NOMO-1 (cell line): ENCODE measurements at regions not wholly inside any gene's neighbourhood (a gene's known extent, or its start where the extent isn't known, plus 50 kb on each side); places are given as distances from the start of the nearest gene placed in this dataset.

ENCODE experiments used
- DNase-seq, 2 experiments: peaks; one replicate each; lab custom pipeline; 2025; ENCODE audit not compliant: unreplicated experiment in 2 of 2; lab: John Stamatoyannopoulos, UW

DNA sequence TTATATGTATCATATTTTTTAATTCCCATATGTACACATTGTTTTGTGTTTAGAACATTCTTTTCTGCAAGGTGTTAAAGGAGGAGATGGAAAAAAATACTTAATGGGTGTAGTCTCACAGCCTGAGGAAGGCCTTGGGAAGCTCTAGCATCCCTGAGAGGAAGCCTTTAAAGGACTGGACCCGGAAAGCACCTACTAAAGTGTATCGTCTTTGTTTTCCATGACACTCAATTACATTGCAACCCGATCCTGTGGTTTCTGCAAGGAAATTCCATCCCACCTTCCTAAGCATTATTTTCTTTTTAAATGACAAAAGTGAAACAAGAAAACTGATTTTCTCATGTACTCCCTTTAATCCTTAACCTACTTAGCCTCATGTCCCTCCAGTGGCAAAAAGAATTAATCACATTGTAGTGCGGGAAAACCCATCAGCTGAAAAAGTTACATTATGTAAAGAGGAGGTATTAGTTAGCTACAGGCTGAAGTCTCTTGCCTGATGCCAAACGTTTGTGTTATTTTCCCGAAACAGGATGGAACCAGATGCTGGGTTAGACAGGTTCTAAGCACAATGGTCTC is 147.8 kb upstream of the CPSF6 start:
- DNase-seq: no peak

DNA sequence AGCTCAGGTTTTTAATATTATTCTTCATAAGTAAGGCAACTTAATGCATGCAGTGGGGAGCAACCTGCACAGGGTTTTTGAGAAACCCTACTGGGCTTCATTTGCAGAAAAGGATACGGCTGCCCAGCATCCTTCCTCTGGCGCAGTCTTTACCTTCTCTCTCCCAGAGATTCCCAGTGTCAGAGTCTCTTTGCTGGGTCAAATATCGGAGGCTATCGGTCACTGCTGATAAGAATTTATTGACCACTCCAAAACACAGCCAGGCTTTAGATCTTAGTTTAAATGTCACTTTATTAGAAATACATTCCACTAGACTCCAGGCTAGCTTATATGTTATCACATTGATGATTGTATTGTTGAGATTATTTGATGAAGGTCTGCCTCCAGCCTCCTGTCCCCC is 147.2 kb upstream of the CPSF6 start:
- DNase-seq: no peak

DNA sequence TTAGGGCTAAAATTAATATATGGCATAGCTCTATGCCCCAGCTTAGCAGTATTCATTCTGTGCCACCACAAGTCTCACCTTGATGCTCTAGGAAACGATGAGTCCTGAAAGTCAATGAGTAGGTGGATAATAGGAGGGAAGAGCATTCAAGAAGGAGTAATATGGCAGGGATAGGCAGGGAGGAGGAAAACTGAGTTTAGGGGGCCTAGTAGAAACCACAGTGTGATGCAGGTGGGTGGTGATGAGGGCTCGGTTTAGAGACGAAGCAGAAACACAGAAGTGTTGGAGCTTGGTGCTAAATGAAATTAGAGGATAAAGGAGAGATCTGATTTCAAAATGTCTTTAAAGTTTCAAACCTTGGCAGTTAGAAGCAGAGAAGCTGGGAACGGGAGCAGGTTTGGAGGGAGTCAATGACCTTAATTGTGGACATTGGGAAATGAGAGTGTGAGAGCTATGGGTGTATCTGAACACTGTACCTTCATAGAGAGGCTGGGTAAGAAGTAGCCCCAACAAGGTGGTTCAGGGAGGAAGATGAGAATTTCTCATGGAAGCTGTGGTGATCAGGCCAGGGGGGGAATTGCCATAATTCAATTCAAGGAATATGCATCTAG is 144.7 kb upstream of the CPSF6 start:
- DNase-seq: no peak

DNA sequence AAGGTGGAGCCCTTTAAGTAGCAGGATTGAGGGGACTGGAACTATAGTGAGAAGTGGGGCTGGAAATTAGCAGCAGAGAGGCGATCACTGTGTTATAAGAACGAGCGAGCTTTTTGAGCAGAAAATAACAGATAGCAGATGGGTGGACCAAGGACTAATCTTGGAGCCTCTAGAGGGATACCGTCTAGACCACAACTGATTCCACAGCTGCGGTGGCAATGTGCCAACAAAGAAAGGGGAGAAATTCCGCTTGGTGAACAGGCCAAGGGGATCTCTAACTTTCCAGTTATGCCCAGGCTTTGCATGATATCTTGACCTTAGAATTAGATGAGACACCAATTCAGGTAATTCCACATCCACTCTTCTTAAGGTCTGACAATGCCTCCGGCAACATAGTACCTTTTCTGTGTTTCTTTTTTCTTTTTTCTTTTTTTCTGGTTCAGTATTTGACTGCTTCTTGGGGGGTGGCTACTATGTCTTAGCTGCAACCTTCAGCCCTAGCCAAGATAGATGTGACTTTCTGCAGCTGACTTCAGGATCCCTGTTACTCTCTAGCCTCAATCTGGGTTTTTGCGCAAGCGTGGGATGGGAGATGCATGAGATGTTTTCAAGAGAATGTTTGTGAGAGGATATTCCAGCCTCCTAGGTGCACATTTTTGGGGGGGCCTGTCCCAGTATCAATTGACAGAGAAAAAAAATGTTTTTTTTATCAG is 143.4 kb upstream of the CPSF6 start:
- no peak for DNase-seq

DNA sequence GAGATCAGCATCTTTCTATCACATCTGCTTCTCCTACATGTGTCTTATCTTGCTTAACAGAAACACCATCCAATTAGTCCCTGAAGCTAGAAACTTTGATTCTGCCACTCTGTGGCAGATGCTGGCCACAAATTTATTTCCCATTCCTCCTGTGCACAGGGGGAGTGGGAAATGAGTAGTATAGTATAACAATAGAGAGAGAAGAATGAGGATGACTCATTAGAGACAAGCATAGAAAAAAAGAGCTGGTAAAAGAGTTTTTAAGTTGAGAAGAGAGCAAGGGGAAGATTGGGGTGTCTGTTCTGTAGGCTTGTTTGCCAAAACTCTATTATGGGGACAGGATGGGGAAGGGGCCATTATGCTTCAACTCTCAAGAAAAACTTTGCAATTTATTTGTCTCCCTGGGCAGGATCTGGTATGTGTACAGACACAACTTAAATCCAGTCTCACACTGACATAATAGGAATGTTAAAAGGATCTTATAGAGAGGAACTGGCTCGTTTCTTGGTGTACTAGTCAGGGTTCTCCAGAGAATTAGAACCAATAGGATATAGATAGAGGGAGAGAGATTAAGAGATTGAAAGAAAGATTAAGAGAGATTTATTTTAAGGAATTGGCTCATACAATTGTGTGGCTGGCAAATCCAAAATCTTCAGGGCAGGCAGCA is 142.6 kb upstream of the CPSF6 start:
- DNase-seq: no peak

DNA sequence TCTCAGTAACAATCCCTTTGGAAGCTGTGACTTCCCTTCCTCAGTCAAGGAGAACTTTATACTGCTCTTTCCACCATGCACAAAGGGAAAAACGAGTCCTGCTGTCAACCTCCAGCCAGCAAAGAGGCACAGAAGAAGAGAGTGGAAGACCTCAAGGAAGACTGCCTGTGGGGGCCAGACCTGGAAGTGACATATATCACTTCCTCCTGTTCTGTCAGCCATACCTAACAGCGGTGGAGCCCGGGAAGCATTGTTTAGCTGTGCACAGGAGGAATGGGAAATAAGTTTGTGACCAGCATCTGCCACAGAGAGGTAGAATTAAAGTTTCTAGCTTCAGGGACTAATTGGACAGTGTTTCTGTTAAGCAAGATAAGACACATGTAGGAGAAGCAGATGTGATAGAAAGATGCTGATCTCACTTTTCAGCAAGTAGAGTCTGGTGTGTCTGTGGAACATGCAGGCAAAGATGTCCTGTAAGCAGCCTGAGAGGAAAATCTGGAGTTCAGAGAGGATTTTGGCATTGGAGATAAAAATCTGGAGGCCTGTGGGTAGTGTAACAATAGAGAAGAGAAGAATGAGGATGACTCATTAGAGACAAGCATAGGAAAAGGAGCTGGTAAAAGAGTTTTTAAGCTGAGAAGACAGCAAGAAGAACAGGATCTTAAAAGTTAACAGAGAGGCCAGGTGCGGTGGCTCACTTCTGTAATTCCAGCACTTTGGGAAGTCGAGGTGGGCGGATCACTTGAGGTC is 141.6 kb upstream of the CPSF6 start:
- DNase-seq: no peak

DNA sequence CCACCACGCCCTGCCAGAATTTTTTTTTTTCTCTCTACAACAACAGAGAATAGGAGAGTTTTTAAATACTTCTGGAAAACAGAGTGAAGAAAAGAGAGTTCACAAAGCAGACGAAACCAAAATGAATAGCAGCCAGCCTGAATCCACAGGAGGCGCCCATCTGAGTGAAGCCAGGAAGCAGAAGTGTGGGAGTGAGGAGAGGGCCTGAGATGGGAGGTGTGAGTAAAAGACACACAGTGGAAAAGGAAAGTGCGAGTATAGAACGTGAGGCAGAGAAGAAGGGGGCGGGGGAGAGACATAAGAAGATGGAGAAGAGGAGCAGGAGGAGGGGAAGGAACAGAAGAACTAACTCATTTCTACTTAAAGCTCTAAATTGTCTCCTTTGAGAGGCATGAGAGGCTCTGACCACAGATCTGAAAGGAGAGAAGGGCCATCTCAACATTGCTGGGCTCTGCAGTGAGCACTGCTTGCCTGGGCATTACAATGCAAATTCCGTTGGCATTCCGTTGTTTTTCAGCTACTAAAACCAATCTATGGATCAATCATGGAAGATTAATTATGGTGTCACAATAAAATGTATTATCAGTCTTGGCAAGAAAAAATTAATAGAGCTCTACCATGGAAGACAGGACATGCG is 140.1 kb upstream of the CPSF6 start:
- DNase-seq: no peak

DNA sequence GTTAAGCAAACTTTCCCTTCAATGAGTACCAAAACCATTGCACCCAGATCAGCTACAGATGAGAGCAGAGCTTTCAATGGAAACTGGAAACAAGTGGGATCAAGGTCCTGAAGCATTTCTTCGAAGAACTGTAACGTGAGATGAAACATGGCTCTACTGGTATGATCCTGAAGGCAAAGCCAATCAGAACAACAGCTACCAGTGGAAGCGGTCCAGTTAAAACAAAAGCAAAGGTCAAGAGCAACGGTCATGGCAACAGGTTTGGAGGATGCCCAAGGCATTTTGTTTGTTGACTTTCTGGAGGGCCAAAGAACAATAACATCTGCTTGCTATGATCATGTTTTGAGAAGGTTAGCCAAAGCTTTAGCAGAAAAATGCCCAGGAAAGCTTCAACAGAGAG is 137.9 kb upstream of the CPSF6 start:
- no peak for DNase-seq

DNA sequence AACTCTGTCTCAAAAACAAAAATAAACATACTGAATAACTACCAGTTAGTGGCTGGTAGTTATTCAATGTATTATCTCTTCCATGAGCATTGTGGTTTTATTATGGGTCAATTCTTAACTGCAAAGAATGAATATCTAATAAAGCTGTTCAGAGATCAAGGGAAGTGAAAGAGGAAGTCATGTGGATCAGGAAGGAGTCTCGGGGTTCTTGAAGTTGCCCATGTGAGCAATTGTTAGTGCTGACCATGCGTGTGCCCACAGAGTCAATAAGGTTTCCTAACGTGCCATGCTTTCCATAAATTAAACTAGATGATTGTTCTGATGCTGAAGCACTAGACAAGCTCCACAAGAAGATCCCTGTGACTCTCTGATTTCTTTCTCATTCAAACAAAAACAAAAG is 136.5 kb upstream of the CPSF6 start:
- DNase-seq: peak; percentile 77 to 98

DNA sequence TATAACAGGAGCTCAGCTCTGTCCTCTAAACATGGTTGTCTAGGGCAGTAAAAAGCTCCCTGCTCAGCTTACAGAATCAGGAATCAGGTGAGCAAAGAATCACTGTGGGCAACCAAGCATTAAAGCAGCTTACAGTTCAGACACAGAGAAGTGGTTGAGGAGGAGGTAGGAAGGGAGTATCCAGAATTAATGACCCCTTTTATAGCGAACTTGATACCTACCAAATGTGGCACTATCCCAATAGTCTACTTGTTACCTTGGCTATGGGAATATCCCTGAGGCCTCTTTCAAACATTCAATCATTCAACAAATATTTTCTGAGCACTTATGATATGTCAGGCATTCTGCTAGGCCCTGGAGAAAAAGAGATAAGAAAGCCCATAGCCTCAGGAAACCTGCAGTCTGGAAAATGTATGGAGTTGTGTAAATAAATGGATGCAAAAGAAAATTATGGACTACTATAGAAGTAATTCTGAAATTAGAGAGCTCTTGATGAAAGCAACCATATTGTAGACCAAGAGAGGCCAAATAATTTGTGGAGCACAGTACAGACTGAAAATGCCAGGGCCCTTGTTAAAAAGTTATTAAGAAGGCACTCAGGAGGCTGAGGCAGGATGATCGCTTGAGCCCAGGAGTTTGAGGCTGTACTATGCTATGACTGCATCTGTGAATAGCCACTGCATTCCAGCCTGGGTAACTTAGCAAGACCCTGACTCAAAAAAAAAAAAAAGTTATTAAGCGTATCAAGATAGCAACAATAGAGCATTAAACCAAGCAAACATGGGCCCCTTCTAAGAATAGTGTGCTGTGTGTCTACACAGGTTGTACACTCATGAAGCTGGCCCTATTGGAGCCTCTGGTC is 134.0 kb upstream of the CPSF6 start:
- no peak for DNase-seq

DNA sequence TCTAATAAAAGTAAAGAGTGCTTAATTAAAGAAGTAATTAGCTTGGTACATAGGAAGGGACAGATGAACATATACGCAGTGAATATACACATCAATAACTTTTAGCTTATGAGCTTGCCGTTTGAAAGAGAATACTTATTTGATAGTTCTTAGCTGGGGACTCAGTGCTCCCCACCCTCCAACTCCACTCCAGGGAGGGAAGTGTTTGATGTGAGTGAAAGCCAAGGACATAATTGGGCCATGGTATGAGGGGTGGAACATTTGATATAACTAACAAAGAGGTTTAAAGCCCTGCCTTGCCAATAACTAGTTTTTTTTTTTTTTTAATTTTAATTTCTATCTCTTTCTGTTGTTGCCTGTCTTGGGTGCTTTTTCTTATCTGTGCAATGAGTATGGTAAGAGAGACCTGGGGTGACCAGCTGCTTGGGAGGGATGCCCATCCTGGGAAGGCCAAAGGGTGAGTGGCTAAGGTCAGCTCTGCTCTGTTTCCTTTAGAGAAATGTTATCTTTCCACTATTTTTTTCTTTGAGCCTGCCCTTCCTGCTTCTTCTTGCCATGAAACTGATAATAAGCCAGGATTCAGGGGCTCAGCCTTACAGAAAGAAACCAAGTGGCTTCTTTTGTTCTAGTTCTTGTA is 132.8 kb upstream of the CPSF6 start:
- DNase-seq: no peak

DNA sequence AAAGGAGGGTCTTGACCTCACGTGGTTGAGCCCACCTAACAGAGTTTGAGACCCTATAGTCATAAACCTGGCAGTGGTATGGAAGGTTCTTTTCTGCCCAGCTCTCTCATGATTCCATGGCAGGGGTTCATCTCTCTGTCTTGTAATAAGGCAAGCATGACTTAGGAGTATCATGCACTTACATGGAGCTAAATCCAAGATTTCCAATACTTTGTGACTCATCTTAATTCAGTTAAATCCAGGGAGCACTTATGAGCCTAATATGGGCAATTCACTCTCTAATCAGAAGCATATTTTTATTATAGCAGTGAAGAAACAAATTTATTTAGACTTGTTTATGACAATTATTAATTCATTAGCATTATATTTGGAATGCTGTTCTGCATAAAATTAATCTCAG is 131.8 kb upstream of the CPSF6 start:
- no peak for DNase-seq

DNA sequence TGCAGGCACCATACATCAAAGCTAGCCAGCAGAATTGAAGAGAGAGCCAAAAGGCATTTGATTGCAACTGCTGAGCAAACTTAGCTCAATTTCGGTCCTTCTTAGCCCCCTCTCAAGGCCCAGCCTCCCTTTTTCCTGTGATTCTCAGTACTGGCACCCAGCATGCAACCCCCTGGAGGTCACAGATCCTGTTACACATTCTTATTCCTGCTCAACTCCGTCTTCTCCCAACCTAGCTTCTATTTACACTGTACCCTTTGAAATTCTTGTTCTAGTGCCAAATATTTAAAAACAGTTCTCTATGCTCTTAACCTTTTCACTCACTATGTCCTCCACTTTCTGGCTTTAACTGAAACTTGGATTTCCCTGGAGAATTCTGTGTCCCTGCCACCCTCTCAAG is 131.3 kb upstream of the CPSF6 start:
- DNase-seq: no peak

DNA sequence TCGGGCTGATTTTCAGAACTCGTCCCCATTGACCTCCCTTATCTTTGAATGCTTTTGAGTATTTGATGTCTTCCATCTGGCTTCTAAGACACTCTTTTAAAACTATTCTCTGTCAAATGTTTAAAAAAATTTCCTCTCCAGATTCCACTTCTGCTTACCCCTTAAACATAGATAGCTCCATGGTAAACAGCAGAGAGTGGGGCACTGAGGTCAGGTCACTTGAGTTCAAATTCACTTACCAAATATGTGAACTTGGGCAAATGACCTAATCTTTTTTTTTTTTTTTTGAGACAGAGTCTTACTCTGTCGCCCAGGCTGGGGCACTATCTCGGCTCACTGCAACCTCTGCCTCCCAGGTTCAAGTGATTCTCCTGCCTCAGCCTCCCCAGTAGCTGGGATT is 126.8 kb upstream of the CPSF6 start:
- no peak for DNase-seq

DNA sequence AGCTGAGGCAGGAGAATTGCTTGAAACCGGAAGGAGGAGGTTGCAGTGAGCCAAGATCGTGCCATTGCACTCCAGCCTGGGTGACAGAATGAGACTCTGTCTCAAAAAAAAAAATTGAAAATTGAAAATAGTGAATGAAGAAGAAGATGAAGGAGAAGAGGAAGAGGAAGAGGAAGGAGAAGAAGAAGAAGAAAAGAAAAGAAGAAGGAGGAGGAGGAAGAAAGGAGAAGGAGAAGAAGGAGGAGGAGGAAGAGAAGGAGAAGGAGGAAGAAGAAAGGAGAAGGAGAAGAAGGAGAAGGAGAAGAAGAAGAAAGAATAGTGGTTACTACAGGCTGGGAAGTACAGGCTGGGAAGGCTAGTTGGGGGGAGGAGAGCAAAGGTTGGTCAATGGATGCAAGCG is 124.3 kb upstream of the CPSF6 start:
- no peak for DNase-seq

DNA sequence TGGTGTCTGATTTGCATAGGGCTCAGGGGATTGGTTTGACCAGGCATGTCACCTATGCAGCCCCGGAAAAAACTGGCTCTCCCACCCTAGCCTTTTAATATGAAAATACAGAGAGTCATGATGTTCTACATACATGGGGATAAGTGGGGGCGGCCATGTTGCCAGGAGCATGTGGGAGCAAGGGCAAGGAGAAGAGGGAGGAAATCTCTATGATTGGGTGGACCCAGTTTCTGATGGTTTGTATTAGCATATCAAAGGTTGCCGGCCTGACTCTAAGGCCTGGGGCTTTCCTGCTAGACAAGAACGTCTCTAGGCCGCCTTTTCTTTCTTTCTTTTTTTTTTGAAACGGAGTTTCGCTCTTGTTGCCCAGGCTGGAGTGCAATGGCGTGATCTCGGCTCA is 123.4 kb upstream of the CPSF6 start:
- DNase-seq: no peak

DNA sequence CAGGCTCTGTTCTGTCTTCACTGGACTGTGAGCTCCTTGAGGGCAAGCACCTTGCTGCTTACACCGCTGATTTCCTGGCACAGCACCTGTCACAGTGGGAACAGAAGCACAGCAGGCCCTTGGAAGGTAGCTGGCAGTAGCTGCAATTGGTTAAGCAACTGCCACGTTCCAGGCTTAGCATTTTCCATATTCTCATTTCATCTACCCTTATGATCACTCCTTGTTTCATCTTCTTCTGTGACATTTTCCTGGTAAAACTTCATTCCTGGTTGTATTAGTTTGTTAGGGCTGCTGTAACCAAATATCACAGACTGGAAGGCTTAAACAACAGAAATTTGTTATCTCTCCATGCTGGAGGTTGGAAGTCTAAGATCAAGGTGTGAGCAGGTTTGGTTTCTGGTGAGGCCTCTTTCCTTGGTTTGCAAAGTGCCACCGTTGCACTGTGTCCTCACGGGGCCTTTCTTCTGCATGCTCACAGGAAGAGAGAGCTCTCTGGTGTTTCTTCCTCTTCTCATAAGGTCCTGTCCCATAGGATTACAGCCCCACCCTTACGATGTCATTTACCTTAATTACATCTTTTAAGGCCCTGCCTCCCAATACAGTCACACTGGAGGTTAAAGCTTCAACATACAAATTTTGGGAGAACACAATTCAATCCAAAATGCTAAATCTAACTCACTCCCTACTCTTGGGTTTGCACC is 121.7 kb upstream of the CPSF6 start:
- DNase-seq: no peak

DNA sequence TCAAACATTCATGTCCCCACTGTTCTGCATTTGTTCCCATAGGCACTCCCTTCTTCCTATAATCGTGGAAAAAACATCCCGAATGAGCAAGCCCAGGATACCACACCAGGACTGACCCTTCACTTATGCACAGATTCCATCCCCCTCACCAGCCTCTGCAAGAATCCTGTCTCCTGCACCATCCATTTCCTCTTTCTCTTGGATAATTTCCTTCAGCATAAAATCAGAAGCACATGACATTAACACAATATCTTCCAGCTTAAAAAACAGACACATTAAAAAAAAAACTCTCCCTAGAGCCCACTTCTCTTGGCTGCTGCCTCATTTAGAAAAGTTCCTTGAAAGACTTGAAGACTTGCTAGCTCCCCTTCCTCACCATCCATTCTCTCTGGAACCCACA is 120.9 kb upstream of the CPSF6 start:
- DNase-seq: no peak

DNA sequence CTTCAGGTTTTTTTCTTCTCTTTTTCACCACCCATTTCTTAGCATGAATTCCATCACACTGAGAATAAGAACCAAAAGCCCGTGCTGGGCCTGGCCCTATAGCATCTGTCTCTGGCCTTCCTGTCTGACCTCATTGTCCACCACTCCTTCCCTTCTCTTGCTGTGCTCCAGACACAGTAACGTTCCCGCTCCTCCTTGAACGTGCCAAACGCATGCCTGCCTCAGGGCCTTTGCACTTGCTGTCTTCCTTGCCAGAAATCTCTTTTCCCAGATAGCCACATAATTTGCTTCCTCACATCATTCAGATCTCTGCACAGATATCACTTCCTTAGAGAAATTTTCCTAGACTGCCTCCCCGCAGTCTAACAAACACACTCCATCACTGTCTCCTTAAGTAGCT is 119.6 kb upstream of the CPSF6 start:
- DNase-seq: no peak
